ENCODE measurements at regions not wholly inside any gene's neighbourhood (a gene's known extent, or its start where the extent isn't known, plus 50 kb on each side); places are given as distances from the start of the nearest gene placed in this dataset.

DNA sequence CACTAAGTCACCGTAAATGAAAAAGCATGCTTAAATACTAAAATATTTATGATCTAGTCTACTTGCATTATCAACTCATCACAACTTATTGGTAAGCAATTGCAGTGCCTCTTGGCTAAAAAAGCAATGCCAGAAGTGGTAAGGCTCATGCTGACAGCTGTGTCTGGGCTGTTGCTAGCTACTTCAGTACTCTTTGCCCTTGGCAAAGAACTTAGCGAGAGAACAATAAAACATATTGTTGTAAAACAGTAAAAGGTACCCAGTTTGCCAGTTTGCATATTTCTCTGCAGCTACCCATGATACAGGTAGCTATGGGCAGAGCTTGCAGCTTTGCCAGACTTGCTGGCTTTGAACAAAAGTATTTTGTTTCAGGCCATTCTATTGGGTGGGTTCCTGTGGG, 73.1 kb downstream of the ATP6V1G3 start:
- TF ChIP-seq BACH2 (CRISPR knock-in tag; IDR thresholded peaks at IDR 0.05; ENCODE audit: borderline replicate concordance) = no peak
- no peak for TF ChIP-seq TCF4 (CRISPR knock-in tag; IDR thresholded peaks at IDR 0.05; ENCODE audit: borderline replicate concordance)
- no peak for TF ChIP-seq ZFP3 (CRISPR knock-in tag; IDR thresholded peaks at IDR 0.05)
- TF ChIP-seq, protein P1, sequence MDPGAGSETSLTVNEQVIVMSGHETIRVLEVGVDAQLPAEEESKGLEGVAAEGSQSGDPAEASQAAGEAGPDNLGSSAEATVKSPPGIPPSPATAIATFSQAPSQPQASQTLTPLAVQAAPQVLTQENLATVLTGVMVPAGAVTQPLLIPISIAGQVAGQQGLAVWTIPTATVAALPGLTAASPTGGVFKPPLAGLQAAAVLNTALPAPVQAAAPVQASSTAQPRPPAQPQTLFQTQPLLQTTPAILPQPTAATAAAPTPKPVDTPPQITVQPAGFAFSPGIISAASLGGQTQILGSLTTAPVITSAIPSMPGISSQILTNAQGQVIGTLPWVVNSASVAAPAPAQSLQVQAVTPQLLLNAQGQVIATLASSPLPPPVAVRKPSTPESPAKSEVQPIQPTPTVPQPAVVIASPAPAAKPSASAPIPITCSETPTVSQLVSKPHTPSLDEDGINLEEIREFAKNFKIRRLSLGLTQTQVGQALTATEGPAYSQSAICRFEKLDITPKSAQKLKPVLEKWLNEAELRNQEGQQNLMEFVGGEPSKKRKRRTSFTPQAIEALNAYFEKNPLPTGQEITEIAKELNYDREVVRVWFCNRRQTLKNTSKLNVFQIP (CRISPR knock-in tag; IDR thresholded peaks at IDR 0.05; ENCODE audit: borderline replicate concordance, low read depth) = no peak
- TF ChIP-seq, protein P2, sequence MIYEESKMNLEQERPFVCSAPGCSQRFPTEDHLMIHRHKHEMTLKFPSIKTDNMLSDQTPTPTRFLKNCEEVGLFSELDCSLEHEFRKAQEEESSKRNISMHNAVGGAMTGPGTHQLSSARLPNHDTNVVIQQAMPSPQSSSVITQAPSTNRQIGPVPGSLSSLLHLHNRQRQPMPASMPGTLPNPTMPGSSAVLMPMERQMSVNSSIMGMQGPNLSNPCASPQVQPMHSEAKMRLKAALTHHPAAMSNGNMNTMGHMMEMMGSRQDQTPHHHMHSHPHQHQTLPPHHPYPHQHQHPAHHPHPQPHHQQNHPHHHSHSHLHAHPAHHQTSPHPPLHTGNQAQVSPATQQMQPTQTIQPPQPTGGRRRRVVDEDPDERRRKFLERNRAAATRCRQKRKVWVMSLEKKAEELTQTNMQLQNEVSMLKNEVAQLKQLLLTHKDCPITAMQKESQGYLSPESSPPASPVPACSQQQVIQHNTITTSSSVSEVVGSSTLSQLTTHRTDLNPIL (CRISPR knock-in tag; IDR thresholded peaks at IDR 0.05; ENCODE audit: low read depth) = no peak
- TF ChIP-seq ARNTL (CRISPR knock-in tag; IDR thresholded peaks at IDR 0.05; ENCODE audit: borderline replicate concordance, low read depth) = no peak
- TF ChIP-seq RARB (CRISPR knock-in tag; IDR thresholded peaks at IDR 0.05) = no peak

Data from SK-N-SH treated with all-trans-retinoic acid at 6 μM for 48 hours (cell line).